Ascending aorta (tissue), 2 donors: ENCODE measurements at regions not wholly inside any gene's neighbourhood (a gene's known extent, or its start where the extent isn't known, plus 50 kb on each side); places are given as distances from the start of the nearest gene placed in this dataset.

Experiments used
- DNase-seq, 2 donors: peaks; one replicate each; pipeline ENCODE4 v3.0.0-alpha.2; 2019; ENCODE audit warnings: low spot score in 2 of 2
- H3K27ac ChIP-seq, 2 donors: fragments of 200-600 bp; sonication (generic); one replicate each; pipeline ENCODE4 v1.5.1; 2016 to 2017; ENCODE audit warnings: mild to moderate bottlenecking in 1 of 2
- H3K27me3 ChIP-seq: fragments of 200-600 bp; sonication (generic); one replicate; pipeline ENCODE4 v1.5.1; 2017
- H3K36me3 ChIP-seq, 2 donors: fragments of 200-600 bp; sonication (generic); one replicate each; pipeline ENCODE4 v1.5.1; 2016
- H3K4me1 ChIP-seq, 2 donors: fragments of 200-600 bp; sonication (generic); one replicate each; pipeline ENCODE4 v1.5.1; 2016 to 2017; ENCODE audit warnings: mild to moderate bottlenecking in 1 of 2
- H3K4me3 ChIP-seq, 2 donors: fragments of 200-600 bp; sonication (generic); one replicate each; pipeline ENCODE4 v1.5.1; 2016 to 2017; ENCODE audit warnings: mild to moderate bottlenecking in 1 of 2
- H3K9me3 ChIP-seq, 2 donors: fragments of 200-600 bp; sonication (generic); one replicate each; pipeline ENCODE4 v1.5.1; 2016
- intact Hi-C: fragments of 100-400 bp; cut with DNase I; formaldehyde crosslinking; loops from one replicate; pipeline ENCODE4 v1.15.1; 2023
- TF ChIP-seq, protein P1 (sequence below), 3 experiments: fragments of 200-600 bp in 2 of 3; fragments of 450-650 bp in 1 of 3; sonication (generic) in 2 of 3; IDR thresholded peaks; one replicate each; pipeline ENCODE4 v1.5.1; 2016 to 2019; ENCODE audit warnings: antibody characterized with exemption in 3 of 3, mild to moderate bottlenecking in 1 of 3, moderate library complexity in 1 of 3

DNA sequence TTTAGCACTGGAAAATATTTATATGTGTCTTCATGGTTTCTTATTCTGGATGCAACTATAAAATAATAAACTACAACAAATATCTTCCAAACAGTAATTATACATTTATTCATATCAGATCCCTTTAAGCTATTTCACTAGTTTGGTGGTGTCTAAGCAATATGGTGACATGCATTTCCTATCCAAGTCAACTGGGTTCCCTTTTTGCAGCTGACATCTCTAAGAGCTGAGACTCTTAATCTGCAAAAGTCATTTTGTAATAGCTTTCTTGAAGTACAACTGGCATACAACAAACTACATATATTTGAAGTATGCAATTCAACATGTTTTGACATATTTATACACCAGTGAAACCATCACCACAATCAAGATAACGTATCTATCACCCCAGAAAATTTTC is 59.9 kb upstream of the SLC1A4 start:
- no peak overlapping the region for H3K27ac ChIP-seq
- intact Hi-C loops = no loop called here
- H3K4me1 ChIP-seq = no peaks in the 10 kb centered on the region
- TF ChIP-seq, protein P1, sequence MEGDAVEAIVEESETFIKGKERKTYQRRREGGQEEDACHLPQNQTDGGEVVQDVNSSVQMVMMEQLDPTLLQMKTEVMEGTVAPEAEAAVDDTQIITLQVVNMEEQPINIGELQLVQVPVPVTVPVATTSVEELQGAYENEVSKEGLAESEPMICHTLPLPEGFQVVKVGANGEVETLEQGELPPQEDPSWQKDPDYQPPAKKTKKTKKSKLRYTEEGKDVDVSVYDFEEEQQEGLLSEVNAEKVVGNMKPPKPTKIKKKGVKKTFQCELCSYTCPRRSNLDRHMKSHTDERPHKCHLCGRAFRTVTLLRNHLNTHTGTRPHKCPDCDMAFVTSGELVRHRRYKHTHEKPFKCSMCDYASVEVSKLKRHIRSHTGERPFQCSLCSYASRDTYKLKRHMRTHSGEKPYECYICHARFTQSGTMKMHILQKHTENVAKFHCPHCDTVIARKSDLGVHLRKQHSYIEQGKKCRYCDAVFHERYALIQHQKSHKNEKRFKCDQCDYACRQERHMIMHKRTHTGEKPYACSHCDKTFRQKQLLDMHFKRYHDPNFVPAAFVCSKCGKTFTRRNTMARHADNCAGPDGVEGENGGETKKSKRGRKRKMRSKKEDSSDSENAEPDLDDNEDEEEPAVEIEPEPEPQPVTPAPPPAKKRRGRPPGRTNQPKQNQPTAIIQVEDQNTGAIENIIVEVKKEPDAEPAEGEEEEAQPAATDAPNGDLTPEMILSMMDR (IDR thresholded peaks at IDR 0.05) = no peak
- no peak overlapping the region for H3K4me3 ChIP-seq
- no peaks in the 10 kb centered on the region for H3K27me3 ChIP-seq
- DNase-seq = no peak
- no peaks in the 10 kb centered on the region for H3K9me3 ChIP-seq
- no peaks in the 10 kb centered on the region for H3K36me3 ChIP-seq

DNA sequence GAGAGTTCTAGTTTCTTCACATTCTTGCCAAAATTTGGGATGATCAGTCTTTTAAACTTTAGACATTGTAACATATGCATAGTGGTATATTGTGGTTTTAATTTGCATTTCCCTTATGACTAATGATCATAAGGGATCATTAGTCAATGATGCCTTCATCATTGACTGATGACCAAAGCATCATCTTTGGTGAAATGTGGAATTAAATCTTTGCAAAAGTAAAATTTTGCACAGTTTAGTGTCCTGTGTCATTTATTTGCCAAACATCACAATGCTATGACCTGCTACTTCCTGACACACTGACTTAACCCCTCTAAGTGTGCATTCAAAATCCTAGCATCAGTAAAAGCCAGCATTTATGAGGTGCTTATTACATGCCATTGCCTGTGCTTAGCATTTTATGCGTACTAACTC is 58.9 kb upstream of the SLC1A4 start:
- H3K4me3 ChIP-seq = no peak overlapping the region
- intact Hi-C loops = no loop called here
- no peak overlapping the region for H3K27ac ChIP-seq
- TF ChIP-seq, protein P1 (IDR thresholded peaks at IDR 0.05) = no peak
- no peaks in the 10 kb centered on the region for H3K4me1 ChIP-seq
- DNase-seq = no peak
- no peaks in the 10 kb centered on the region for H3K36me3 ChIP-seq
- H3K9me3 ChIP-seq = no peaks in the 10 kb centered on the region
- H3K27me3 ChIP-seq = no peaks in the 10 kb centered on the region

DNA sequence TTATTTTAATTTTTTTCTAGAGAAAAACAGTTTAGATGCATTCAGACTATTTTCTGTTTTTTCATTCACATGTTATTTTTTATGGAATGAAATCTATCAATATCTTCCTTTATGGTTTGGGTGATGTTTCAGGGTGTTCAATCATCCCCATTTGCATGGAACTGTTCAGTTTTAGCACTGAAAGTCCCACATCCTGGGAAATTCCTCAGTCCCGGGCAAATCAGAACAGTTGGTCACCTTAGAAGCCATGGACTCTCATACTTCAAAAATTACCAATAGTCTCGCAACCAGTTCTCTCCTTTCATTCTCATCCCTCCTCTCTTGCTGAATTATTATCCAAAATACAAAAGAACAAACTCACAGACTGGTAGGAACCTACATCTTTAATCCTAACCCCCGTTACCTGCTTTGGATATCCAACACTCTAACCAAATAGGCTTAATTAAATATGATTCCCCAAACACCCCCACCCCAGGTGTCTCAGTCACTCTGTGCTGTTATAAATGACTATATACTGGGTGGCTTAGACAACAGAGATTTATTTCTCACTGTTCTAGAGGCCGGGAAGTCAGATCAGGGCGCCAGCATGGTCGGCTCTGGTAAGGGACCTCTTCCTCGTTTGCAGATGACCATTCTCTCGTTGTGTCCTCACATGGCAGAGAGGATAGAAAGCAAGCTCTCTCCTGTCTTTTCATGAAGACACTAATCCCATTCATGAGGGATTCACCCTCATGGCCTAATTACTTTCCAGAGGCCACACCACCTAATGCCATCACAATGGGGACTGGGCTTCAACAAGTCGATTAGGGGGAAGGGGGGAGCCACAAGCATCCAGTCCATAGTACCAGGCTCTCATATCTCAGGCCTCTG is 57.7 kb upstream of the SLC1A4 start:
- Histone ChIP-seq H3K27ac (no peak overlapping the region), H3K4me1 (no peaks in the 10 kb centered on the region), H3K9me3 (no peaks in the 10 kb centered on the region), H3K27me3 (no peaks in the 10 kb centered on the region), H3K4me3 (no peak overlapping the region), H3K36me3 (no peaks in the 10 kb centered on the region)
- TF ChIP-seq, protein P1 (IDR thresholded peaks at IDR 0.05) = no peak
- no peak for DNase-seq
- intact Hi-C loops = no loop called here

DNA sequence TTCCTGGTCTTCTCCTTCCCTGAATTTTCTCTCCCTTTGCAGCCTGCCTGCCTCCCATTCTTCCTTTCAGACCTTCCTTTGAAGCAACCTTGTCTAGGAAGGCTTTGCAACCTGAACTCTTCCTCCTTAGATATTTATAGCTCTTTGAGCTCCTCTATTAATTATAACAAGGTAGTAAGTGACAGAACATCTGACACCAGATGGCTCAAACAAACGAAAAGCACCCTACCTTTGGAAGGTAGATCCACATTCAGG is 57.2 kb upstream of the SLC1A4 start:
- Histone ChIP-seq H3K36me3 (no peaks in the 10 kb centered on the region), H3K27ac (no peak overlapping the region), H3K4me1 (no peaks in the 10 kb centered on the region), H3K4me3 (no peak overlapping the region), H3K9me3 (no peaks in the 10 kb centered on the region), H3K27me3 (no peaks in the 10 kb centered on the region)
- TF ChIP-seq, protein P1 (IDR thresholded peaks at IDR 0.05) = no peak
- intact Hi-C loops = no loop called here
- DNase-seq = no peak

DNA sequence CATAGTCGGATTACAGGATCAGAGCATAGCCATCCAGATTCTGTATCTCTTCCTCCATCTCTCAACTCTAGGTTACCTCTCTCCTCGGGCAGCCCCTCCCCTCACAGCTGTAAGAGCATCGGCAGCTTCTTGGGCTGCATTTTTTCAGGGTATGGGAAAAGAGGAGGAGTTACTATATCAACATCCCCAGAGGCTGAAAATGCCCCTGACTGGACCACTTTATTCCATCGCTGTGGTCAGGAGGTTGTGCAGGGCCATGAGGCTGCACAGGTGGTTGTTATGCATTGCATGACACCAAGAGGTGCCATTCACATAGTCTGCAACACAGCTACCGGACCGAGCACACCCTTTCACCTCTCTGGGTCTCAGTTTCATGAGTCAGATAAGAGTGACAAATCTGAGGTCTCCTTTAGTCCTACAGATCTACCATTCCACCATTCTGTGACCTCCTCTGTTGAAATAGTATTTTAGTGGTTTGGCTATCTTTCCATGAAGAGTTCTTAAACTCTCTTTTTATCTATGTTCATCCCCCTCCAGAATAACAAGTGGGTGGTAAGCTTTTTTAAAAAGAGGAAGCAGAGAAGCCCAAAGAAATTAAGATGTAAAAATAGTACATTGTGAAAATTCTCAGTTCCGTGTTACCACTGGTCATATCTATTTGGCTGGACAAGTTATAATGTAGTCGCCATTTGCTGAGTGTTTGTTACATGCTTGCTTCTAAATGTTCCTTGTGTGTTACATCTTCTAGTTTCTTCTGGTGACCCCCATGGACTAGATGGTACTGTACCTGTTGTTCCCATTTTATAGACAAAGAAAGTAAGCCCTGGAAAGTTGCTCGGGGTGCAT is 56.6 kb upstream of the SLC1A4 start:
- intact Hi-C loops = no loop called here
- Histone ChIP-seq H3K27me3 (no peaks in the 10 kb centered on the region), H3K36me3 (no peaks in the 10 kb centered on the region), H3K4me1 (no peaks in the 10 kb centered on the region), H3K27ac (no peak overlapping the region), H3K9me3 (no peaks in the 10 kb centered on the region), H3K4me3 (no peak overlapping the region)
- TF ChIP-seq, protein P1 (IDR thresholded peaks at IDR 0.05) = no peak
- DNase-seq = no peak
